Stimulated activated memory B cell treated with anti-CD40 and anti-IgM and Interleukin-4, amounts not matched to agents 10 μg/mL and 1 μg/mL and 100 μg/mL, for 72 hours (primary cell): ENCODE measurements at regions not wholly inside any gene's neighbourhood (a gene's known extent, or its start where the extent isn't known, plus 50 kb on each side); places are given as distances from the start of the nearest gene placed in this dataset.
A peak's percentile ranks its signal among the peaks of the same experiment; 100 is the strongest.

Source experiments
- ATAC-seq: fragments of 150-1000 bp; cut with Tn5 transposase; 2 replicates; pipeline ENCODE4 v1.10.0; 2021
- H3K27ac Mint-ChIP-seq: one replicate; pipeline ENCODE4 v1.8.0; 2022; ENCODE audit warnings: mild to moderate bottlenecking, mixed read lengths
- H3K27me3 Mint-ChIP-seq: one replicate; pipeline ENCODE4 v1.8.0; 2022; ENCODE audit warnings: mixed read lengths
- H3K36me3 Mint-ChIP-seq: one replicate; pipeline ENCODE4 v1.8.0; 2022; ENCODE audit warnings: mixed read lengths
- H3K4me1 Mint-ChIP-seq: one replicate; pipeline ENCODE4 v1.8.0; 2022; ENCODE audit warnings: mixed read lengths
- H3K4me3 Mint-ChIP-seq: one replicate; pipeline ENCODE4 v1.8.0; 2022; ENCODE audit warnings: mild to moderate bottlenecking, moderate library complexity, mixed read lengths
- H3K9me3 Mint-ChIP-seq: one replicate; pipeline ENCODE4 v1.8.0; 2022; ENCODE audit warnings: mixed read lengths

GRCh38 chrX:13518126-13518525 is 51.3 kb upstream of the EGFL6 start:
- no peaks in the 10 kb centered on the region for H3K36me3 Mint-ChIP-seq
- H3K27me3 Mint-ChIP-seq = no peaks in the 10 kb centered on the region
- no peak for ATAC-seq
- H3K27ac Mint-ChIP-seq = no peak overlapping the region
- no peaks in the 10 kb centered on the region for H3K9me3 Mint-ChIP-seq
- no peak overlapping the region for H3K4me3 Mint-ChIP-seq
- H3K4me1 Mint-ChIP-seq = no peaks in the 10 kb centered on the region

GRCh38 chrX:13515211-13515930 is 54.0 kb upstream of the EGFL6 start:
- Mint-ChIP-seq H3K36me3 (no peaks in the 10 kb centered on the region), H3K27ac (no peak overlapping the region), H3K9me3 (no peaks in the 10 kb centered on the region), H3K4me1 (no peaks in the 10 kb centered on the region), H3K27me3 (no peaks in the 10 kb centered on the region), H3K4me3 (no peak overlapping the region)
- no peak for ATAC-seq

DNA sequence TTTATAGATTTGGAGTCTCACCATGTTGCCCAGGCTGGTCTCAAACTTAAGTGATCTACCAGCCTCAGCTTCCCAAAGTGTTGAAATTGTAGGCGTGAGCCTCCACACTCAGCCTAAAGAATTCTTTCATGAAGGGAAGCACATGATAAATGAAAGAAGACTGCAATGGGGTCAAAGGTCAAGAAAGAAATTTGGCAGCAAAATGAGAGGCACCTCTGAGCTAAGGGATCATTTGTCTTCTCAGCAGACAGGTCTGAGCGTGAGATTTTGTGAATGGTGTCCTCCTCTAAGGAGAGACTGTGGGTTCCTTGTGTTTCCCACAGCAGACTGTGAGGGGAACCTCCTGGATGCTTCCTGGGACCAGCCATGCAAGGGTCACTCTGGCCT is 57.5 kb upstream of the EGFL6 start:
- no peaks in the 10 kb centered on the region for H3K27me3 Mint-ChIP-seq
- ATAC-seq = no peak
- H3K4me3 Mint-ChIP-seq = no peak overlapping the region
- no peaks in the 10 kb centered on the region for H3K36me3 Mint-ChIP-seq
- no peaks in the 10 kb centered on the region for H3K9me3 Mint-ChIP-seq
- H3K27ac Mint-ChIP-seq = no peak overlapping the region
- no peaks in the 10 kb centered on the region for H3K4me1 Mint-ChIP-seq

DNA sequence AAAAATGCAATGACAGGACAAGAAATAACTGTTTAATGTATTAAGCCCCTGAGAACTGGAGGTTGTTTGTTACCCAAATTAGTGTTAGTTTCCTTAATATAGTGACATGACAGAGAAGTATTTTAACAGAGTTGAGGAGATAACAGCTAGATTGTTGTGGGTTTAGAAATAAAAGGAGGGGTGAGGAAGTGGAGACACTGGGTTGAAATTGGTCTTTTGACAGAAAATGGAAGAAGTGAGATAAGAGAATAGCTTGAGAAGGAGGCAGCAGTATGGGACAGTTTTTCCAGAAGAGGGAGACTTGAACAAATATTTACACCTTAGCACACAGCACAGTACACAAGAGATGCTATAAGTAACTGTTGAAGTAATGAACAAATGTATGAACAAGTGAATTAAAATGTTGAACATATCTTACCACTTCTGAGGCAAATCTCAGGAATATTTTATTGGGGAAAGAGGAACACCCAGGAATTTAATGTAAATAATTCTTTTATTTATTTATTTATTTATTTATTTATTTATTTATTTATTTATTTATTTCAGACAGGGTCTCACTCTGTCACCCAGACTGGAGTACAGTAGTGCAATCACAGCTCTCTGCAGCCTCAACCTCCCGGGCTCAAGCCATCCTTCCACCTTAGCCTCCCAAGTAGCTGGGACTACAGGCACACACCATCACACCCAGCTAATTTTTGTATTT is 58.0 kb upstream of the EGFL6 start:
- H3K9me3 Mint-ChIP-seq = no peaks in the 10 kb centered on the region
- no peak overlapping the region for H3K4me3 Mint-ChIP-seq
- no peak overlapping the region for H3K27ac Mint-ChIP-seq
- H3K36me3 Mint-ChIP-seq = no peaks in the 10 kb centered on the region
- H3K27me3 Mint-ChIP-seq = no peaks in the 10 kb centered on the region
- no peaks in the 10 kb centered on the region for H3K4me1 Mint-ChIP-seq
- no peak for ATAC-seq

- no peak for ATAC-seq
- H3K27me3 Mint-ChIP-seq = no peaks in the 10 kb centered on the region
- H3K4me3 Mint-ChIP-seq = no peak overlapping the region
- H3K4me1 Mint-ChIP-seq = no peaks in the 10 kb centered on the region
- H3K27ac Mint-ChIP-seq = no peak overlapping the region
- no peaks in the 10 kb centered on the region for H3K9me3 Mint-ChIP-seq
- no peaks in the 10 kb centered on the region for H3K36me3 Mint-ChIP-seq
These were observed 61.5 kb upstream of the EGFL6 start for GRCh38 chrX:13507893-13508292.

DNA sequence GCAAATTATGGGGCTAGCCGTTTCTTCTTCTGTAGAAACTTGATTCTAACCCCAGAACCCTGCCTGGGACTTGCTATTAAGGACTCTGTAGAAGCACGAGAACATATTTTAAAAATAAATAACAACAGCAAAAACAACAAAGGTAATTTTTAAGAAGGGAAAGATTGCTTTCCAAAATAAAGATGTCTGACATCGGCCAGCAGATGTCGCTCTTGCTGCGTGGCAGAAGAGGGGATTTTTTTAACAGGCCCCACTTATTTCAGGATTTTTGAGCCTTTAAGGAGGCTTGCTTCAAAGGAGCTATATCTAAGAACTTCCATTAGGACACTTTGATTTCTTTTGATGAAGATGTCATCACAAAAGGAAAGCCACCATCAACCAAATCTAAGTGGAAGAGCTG is 62.8 kb upstream of the EGFL6 start:
- H3K9me3 Mint-ChIP-seq = no peaks in the 10 kb centered on the region
- H3K27ac Mint-ChIP-seq = no peak overlapping the region

GRCh38 chrX:13502590-13502989 is 66.8 kb upstream of the EGFL6 start:
- no peak overlapping the region for H3K27ac Mint-ChIP-seq
- no peaks in the 10 kb centered on the region for H3K4me1 Mint-ChIP-seq
- H3K9me3 Mint-ChIP-seq = no peaks in the 10 kb centered on the region
- H3K4me3 Mint-ChIP-seq = no peak overlapping the region
- H3K36me3 Mint-ChIP-seq = no peaks in the 10 kb centered on the region
- no peak for ATAC-seq
- no peaks in the 10 kb centered on the region for H3K27me3 Mint-ChIP-seq

More for the DNA sequence above, 62.8 kb upstream of the EGFL6 start:
- Mint-ChIP-seq H3K27me3 (no peaks in the 10 kb centered on the region), H3K4me1 (no peaks in the 10 kb centered on the region), H3K36me3 (no peaks in the 10 kb centered on the region), H3K4me3 (no peak overlapping the region)
- ATAC-seq = no peak

DNA sequence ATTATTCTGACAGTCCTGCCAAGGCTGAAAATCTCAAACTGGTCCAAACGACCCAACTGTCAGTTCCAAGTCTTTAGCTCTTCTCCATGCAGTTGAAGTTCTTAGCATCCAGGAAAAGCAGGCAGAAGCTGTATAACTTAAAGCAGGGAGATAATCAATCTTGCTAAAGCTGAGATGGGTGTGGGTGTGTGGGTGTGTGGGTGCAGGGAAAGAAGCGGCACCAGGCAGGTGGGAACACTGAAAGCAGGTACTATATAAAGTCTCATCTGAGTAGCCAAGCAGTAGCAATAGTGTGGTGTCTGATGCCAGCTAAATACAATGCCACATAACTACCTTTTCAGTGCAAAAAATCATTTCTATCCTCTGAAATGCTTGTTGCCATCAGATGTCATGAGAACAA is 69.7 kb upstream of the EGFL6 start:
- Mint-ChIP-seq H3K27ac (no peak overlapping the region), H3K4me1 (no peaks in the 10 kb centered on the region), H3K36me3 (no peaks in the 10 kb centered on the region), H3K27me3 (no peaks in the 10 kb centered on the region), H3K9me3 (no peaks in the 10 kb centered on the region), H3K4me3 (no peak overlapping the region)
- ATAC-seq = no peak

DNA sequence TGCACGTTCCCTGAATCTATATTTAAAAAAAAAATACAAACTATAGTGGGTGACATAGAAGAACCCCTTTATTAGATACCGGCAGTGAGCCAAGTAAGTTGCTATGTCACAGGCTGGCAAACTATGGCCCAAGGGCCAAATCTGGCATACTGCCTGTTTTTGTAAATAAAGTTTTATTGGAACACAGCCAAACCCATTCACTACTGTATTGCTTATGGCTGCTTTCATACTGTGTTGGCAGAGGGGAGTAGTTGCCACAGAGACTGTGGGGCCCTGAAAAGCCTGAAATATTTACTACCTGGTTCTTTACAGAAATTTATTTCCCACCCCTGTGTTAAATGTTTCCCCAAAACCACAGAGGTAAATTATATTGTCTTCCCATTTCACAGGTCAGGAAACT is 71.2 kb upstream of the EGFL6 start:
- Mint-ChIP-seq H3K36me3 (no peaks in the 10 kb centered on the region), H3K27me3 (no peaks in the 10 kb centered on the region), H3K27ac (no peak overlapping the region), H3K9me3 (no peaks in the 10 kb centered on the region), H3K4me1 (no peaks in the 10 kb centered on the region), H3K4me3 (no peak overlapping the region)
- no peak for ATAC-seq

- Mint-ChIP-seq H3K4me3 (no peak overlapping the region), H3K4me1 (no peaks in the 10 kb centered on the region), H3K27me3 (no peaks in the 10 kb centered on the region), H3K36me3 (no peaks in the 10 kb centered on the region), H3K9me3 (no peaks in the 10 kb centered on the region), H3K27ac (no peak overlapping the region)
- no peak for ATAC-seq
These were observed 74.2 kb upstream of the EGFL6 start for GRCh38 chrX:13495232-13495631.

DNA sequence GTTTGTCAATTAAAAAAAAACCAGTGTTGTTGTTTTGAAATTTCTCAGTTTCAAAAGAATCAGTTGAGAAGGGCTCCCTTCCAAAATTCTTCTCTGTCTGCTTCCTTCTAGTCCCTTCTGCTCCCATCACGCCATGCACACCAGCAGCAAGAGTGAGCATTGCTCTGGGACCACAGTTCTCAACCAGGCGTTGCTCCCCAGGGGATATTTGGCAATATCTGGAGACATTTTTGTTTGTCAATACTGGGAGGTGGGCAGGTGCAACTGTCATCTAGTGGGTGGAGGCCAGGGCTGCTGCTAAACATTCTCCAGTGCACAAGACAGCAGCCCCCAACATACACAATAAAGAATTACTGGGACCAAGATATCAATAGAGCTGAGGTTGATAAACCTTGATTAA is 74.8 kb upstream of the EGFL6 start:
- Mint-ChIP-seq H3K9me3 (no peaks in the 10 kb centered on the region), H3K36me3 (no peaks in the 10 kb centered on the region), H3K27ac (no peak overlapping the region), H3K4me1 (no peaks in the 10 kb centered on the region), H3K27me3 (no peaks in the 10 kb centered on the region), H3K4me3 (no peak overlapping the region)
- no peak for ATAC-seq

GRCh38 chrX:13493659-13494058 is 75.7 kb upstream of the EGFL6 start:
- H3K9me3 Mint-ChIP-seq = no peaks in the 10 kb centered on the region
- no peak for ATAC-seq
- no peak overlapping the region for H3K4me3 Mint-ChIP-seq
- H3K27ac Mint-ChIP-seq = no peak overlapping the region
- H3K4me1 Mint-ChIP-seq = no peaks in the 10 kb centered on the region
- H3K36me3 Mint-ChIP-seq = no peaks in the 10 kb centered on the region
- H3K27me3 Mint-ChIP-seq = no peaks in the 10 kb centered on the region

- no peak overlapping the region for H3K4me3 Mint-ChIP-seq
- no peaks in the 10 kb centered on the region for H3K27me3 Mint-ChIP-seq
- no peak overlapping the region for H3K27ac Mint-ChIP-seq
- no peaks in the 10 kb centered on the region for H3K36me3 Mint-ChIP-seq
- H3K4me1 Mint-ChIP-seq = peaks cover 10% of the 10 kb centered on the region
- no peak for ATAC-seq
- H3K9me3 Mint-ChIP-seq = no peaks in the 10 kb centered on the region
These were observed 77.1 kb upstream of the EGFL6 start for GRCh38 chrX:13492286-13492685.

DNA sequence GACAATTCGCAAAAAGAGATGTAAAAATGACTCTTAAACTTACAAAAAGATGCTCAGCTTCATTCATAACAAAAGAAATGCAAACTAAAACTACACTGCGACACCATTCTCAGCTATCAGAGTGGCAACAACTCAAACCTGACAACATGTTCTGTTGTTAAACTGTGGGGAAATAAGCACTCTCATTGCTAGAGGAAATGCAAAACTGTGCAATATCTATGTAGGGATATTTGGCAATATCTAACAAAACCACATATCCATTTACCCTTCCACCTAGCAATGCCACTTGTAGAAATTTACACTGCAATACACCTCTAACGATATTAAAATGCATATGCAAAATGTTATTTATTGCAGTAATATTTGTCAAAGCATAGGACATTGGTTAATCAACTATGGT is 78.3 kb upstream of the EGFL6 start:
- no peaks in the 10 kb centered on the region for H3K36me3 Mint-ChIP-seq
- no peak overlapping the region for H3K27ac Mint-ChIP-seq
- no peak overlapping the region for H3K4me3 Mint-ChIP-seq
- H3K4me1 Mint-ChIP-seq = peaks cover 20% of the 10 kb centered on the region
- no peak for ATAC-seq
- H3K27me3 Mint-ChIP-seq = no peaks in the 10 kb centered on the region
- H3K9me3 Mint-ChIP-seq = no peaks in the 10 kb centered on the region

DNA sequence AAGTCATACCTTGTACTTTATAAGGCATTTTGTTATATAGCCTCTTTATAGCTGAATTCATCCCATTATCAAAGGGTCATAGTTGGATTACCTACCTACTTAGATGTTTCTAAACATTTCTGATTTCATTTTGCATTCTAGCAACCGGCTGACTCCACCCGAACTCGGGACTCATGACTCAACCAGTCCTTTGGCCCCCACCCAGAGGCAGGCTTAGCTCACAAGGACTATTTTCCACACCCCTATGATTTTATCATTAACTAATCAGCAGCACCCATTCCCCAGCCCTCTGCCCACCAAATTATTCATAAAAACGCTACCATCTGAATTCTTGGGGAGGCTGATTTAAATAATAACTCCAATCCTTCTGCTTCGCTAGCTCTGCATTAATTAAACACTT is 79.9 kb upstream of the EGFL6 start:
- Mint-ChIP-seq H3K4me3 (no peak overlapping the region), H3K4me1 (peaks cover 20% of the 10 kb centered on the region), H3K27me3 (no peaks in the 10 kb centered on the region), H3K27ac (peak overlapping the region; percentile 19), H3K9me3 (no peaks in the 10 kb centered on the region), H3K36me3 (no peaks in the 10 kb centered on the region)
- ATAC-seq = no peak

DNA sequence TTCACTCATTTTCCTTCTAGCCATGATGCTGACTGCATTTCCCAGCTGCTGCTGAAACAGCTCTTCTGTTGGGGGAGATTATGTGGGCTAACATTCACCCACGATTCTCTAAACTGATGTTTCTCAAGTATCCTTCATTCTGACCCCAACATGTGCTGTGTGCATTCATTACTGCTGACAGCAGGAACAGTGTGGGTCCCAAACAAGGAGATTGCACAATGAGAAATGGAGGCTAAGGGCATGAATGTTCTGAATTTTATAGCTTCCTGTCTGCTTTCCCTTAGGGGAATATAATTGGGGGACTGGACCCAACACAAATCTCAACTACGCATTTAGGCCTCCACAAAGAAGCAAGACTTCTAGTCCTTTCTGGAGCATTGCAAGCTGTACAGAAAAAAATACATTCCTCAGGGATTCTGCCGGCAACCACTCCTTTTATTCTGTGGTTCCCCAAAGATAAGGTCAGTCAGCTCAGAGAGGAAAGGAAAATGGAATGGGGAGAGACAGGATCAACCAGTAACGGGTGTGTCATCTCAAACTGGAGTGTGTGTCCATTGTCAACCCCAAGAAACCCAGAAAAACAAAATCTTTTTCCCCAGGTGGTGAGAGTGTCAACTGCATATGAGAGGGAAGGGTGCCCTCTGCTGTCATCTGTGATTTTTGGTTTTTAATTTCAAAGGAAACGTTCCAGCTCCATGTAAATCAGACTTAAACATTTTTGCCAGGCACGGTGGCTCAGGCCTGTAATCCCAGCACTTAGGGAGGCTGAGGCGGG is 81.5 kb upstream of the EGFL6 start:
- H3K36me3 Mint-ChIP-seq = no peaks in the 10 kb centered on the region
- peak; percentile 60 for ATAC-seq
- H3K27me3 Mint-ChIP-seq = no peaks in the 10 kb centered on the region
- peak overlapping the region; percentile 85 for H3K27ac Mint-ChIP-seq
- no peak overlapping the region for H3K4me3 Mint-ChIP-seq
- H3K9me3 Mint-ChIP-seq = no peaks in the 10 kb centered on the region
- peaks cover 20% of the 10 kb centered on the region for H3K4me1 Mint-ChIP-seq
